HUDEP-2 (cell line): ENCODE measurements at regions not wholly inside any gene's neighbourhood (a gene's known extent, or its start where the extent isn't known, plus 50 kb on each side); places are given as distances from the start of the nearest gene placed in this dataset.

Experiments
- DNase-seq, 76 experiments: peaks; one replicate each; lab custom pipeline; 2025; ENCODE audit not compliant: unreplicated experiment in 76 of 76; lab: John Stamatoyannopoulos, UW

GRCh38 chr12:24325331-24325730, 375.9 kb upstream of the SOX5 start:
- no peak for DNase-seq

- DNase-seq: peak in 1 of 76 experiments; percentile 1
Measured at GRCh38 chr12:24307716-24308335, 358.4 kb upstream of the SOX5 start.

GRCh38 chr12:24307153-24307552, 357.7 kb upstream of the SOX5 start:
- no peak for DNase-seq

GRCh38 chr12:24306001-24306400, 356.5 kb upstream of the SOX5 start:
- peak in 3 of 76 experiments; percentile 0 to 3 (median 1) for DNase-seq

GRCh38 chr12:24304285-24304684, 354.8 kb upstream of the SOX5 start:
- no peak for DNase-seq

- no peak for DNase-seq
Measured at GRCh38 chr12:24302708-24303107, 353.2 kb upstream of the SOX5 start.

- no peak for DNase-seq
Measured at GRCh38 chr12:24297516-24297915, 348.0 kb upstream of the SOX5 start.

- no peak for DNase-seq
Measured at GRCh38 chr12:24293549-24293948, 344.1 kb upstream of the SOX5 start.

GRCh38 chr12:24287963-24288362, 338.5 kb upstream of the SOX5 start:
- no peak for DNase-seq

- DNase-seq: no peak
Measured at GRCh38 chr12:24285448-24285847, 336.0 kb upstream of the SOX5 start.

GRCh38 chr12:24281341-24281740, 331.9 kb upstream of the SOX5 start:
- no peak for DNase-seq

- no peak for DNase-seq
Measured at GRCh38 chr12:24280056-24280842, 330.8 kb upstream of the SOX5 start.

- no peak for DNase-seq
Measured at GRCh38 chr12:24278832-24279231, 329.4 kb upstream of the SOX5 start.

GRCh38 chr12:24270965-24271364, 321.5 kb upstream of the SOX5 start:
- DNase-seq: no peak

GRCh38 chr12:24270464-24270863, 321.0 kb upstream of the SOX5 start:
- no peak for DNase-seq

- no peak for DNase-seq
Measured at GRCh38 chr12:24268663-24269186, 319.3 kb upstream of the SOX5 start.

- DNase-seq: no peak
Measured at GRCh38 chr12:24266982-24267381, 317.5 kb upstream of the SOX5 start.

- DNase-seq: no peak
Measured at GRCh38 chr12:24256684-24257083, 307.2 kb upstream of the SOX5 start.

- no peak for DNase-seq
Measured at GRCh38 chr12:24255920-24256665, 306.6 kb upstream of the SOX5 start.

GRCh38 chr12:24252602-24253001, 303.1 kb upstream of the SOX5 start:
- no peak for DNase-seq

- no peak for DNase-seq
Measured at GRCh38 chr12:24246934-24247333, 297.5 kb upstream of the SOX5 start.
